GM12892 (cell line): ENCODE measurements at regions not wholly inside any gene's neighbourhood (a gene's known extent, or its start where the extent isn't known, plus 50 kb on each side); places are given as distances from the start of the nearest gene placed in this dataset.

Source experiments
- POLR2A ChIP-seq: IDR thresholded peaks from 2 replicates; pipeline ENCODE4 v1.6.1; 2011; ENCODE audit warnings: low read depth, low read length, control low read depth
- POLR2AphosphoS5 ChIP-seq: IDR thresholded peaks from 2 replicates; pipeline ENCODE4 v1.6.1; 2011; ENCODE audit warnings: low read depth, low read length, control low read depth
- TAF1 ChIP-seq: IDR thresholded peaks from 2 replicates; pipeline ENCODE4 v1.6.1; 2011; ENCODE audit warnings: low read depth, mild to moderate bottlenecking, control low read depth, low read length, borderline replicate concordance

GRCh38 chr5:120304663-120305062 is 159.4 kb upstream of the PRR16 start:
- TF ChIP-seq POLR2A (no peak), POLR2AphosphoS5 (no peak), TAF1 (no peak)
